SK-N-MC (cell line): ENCODE measurements at regions not wholly inside any gene's neighbourhood (a gene's known extent, or its start where the extent isn't known, plus 50 kb on each side); places are given as distances from the start of the nearest gene placed in this dataset.

ENCODE experiments used
- EZH2 ChIP-seq: fragments of 200-600 bp; sonication (generic); IDR thresholded peaks from one replicate; pipeline ENCODE4 v1.6.1; 2017; ENCODE audit warnings: antibody characterized with exemption
- FOXP2 ChIP-seq: optimal IDR thresholded peaks from 2 replicates; pipeline ENCODE3; 2011; ENCODE audit warnings: mild to moderate bottlenecking, moderate library complexity; ENCODE audit not compliant: insufficient read depth; ENCODE audit errors: extremely low read length, control extremely low read depth
- POLR2AphosphoS5 ChIP-seq: IDR thresholded peaks from 2 replicates; pipeline ENCODE4 v1.6.1; 2012; ENCODE audit warnings: mild to moderate bottlenecking, low read depth, low read length, borderline replicate concordance

GRCh38 chr9:2321523-2322148, 300.0 kb upstream of the VLDLR start:
- no peak for TF ChIP-seq EZH2
- no peak for TF ChIP-seq POLR2AphosphoS5
- TF ChIP-seq FOXP2 = no peak
